ENCODE measurements at regions not wholly inside any gene's neighbourhood (a gene's known extent, or its start where the extent isn't known, plus 50 kb on each side); places are given as distances from the start of the nearest gene placed in this dataset.

DNA sequence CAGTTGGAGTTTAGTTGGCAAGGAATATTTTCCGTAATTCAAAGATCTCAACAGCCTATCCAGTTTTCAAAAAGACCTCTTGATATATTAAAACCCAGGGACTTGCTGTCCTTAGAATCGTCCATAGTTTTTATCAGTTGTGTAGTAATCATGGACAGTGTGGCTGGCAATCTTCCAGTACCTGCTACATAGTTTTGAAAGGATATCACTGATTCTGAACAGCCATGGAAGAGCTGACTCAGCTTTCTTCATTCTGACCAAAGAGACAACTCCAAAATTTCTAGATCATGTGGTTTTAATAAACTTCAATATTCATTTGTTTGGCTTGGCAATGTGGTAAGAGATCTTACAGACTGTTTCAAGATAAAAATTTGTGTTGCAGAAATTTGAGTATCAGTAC lies 616.7 kb downstream of the TDRD15 start:
- POLR2A ChIA-PET = no interaction called here
- TF ChIP-seq RCOR1 (IDR thresholded peaks at IDR 0.05; ENCODE audit: low read depth, low read length) (no peak), MAFK (IDR thresholded peaks at IDR 0.05; ENCODE audit: partially characterized antibody) (peak; percentile 87)
- Histone ChIP-seq H3K4me3 (no peak overlapping the region), H3K9me3 (peaks cover 10% of the 10 kb centered on the region; the same call in 1 of the 3 replicates), H3K4me2 (no peak overlapping the region), H3K27ac (no peak overlapping the region), H3K4me1 (no peaks in the 10 kb centered on the region)
- DNase-seq (ENCODE audit: low read depth in 1 of 2, low spot score in 1 of 2) (no peak), ATAC-seq (no peak), FAIRE-seq (no peak)
- WGBS (ENCODE audit: missing lambda C conversion rate) = 10% methylated on average over 2 of the region's 2 CpGs
- CTCF ChIA-PET = interaction anchor here (0.8 to 1.2 kb wide), 2 partner anchors 9 to 13 kb away, joined by 3 read pairs; no protein-coding TSS in a partner anchor

DNA sequence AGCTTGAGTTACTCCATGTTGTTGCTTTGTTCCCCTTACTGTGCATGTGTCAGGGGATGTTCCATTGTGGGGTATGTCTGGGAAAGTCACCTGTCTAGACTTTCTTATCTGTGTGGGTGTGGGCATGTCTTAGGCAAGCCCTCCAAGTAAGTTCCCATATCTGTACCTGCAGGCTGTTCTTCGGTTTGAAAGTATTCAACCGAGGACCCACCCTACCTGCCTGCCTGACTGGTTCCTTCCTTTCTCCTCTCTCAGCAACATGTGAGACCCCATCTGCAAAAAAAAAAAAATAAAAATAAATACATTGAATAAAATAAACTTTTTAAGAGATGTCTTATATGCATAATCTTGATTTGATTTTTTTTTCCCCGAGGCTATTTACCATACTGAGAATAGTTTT lies 622.7 kb downstream of the TDRD15 start:
- FAIRE-seq = no peak
- no peak for DNase-seq (ENCODE audit: low read depth in 1 of 2, low spot score in 1 of 2)
- H3K4me2 ChIP-seq = no peak overlapping the region
- TF ChIP-seq, protein P1, sequence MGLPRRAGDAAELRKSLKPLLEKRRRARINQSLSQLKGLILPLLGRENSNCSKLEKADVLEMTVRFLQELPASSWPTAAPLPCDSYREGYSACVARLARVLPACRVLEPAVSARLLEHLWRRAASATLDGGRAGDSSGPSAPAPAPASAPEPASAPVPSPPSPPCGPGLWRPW (IDR thresholded peaks at IDR 0.05) = no peak
- peak; percentile 91 for TF ChIP-seq ZFP36 (IDR thresholded peaks at IDR 0.05; ENCODE audit: borderline replicate concordance, partially characterized antibody)
- no peak for TF ChIP-seq BHLHE40 (IDR thresholded peaks at IDR 0.05; ENCODE audit: low read depth, low read length)
- no peak for TF ChIP-seq HOXA7 (CRISPR knock-in tag; IDR thresholded peaks at IDR 0.05)
- no peak for ATAC-seq
- ChIA-PET CTCF (no interaction called here), POLR2A (no interaction called here)
- no peak overlapping the region for H3K4me3 ChIP-seq
- WGBS (ENCODE audit: missing lambda C conversion rate) = under 1% methylated on average over 3 of the region's 3 CpGs
- H3K4me1 ChIP-seq = no peaks in the 10 kb centered on the region
- H3K9me3 ChIP-seq = peaks cover 24% of the 10 kb centered on the region
- H3K27ac ChIP-seq = no peak overlapping the region

DNA sequence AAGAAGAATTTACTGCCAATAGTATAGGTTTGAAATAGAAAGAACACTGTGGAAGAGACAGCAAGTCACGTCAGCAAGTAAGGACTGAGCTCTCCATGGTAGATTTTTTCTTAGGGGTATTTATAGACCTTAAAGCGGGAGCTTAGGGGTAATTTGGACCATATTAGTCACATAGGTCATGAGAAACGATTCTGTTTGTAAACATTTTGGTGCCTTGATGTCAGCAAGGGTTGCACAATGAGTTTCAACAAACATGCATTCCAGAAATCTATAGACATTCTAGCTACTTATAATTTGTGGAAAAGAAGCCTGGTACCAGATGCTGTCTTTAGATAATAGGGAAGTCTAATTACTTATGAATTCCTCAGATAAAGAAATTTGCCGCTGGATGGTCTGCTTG lies 624.7 kb downstream of the TDRD15 start:
- H3K4me2 ChIP-seq = no peak overlapping the region
- H3K27ac ChIP-seq = no peak overlapping the region
- TF ChIP-seq, protein P2, sequence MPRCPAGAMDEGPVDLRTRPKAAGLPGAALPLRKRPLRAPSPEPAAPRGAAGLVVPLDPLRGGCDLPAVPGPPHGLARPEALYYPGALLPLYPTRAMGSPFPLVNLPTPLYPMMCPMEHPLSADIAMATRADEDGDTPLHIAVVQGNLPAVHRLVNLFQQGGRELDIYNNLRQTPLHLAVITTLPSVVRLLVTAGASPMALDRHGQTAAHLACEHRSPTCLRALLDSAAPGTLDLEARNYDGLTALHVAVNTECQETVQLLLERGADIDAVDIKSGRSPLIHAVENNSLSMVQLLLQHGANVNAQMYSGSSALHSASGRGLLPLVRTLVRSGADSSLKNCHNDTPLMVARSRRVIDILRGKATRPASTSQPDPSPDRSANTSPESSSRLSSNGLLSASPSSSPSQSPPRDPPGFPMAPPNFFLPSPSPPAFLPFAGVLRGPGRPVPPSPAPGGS (IDR thresholded peaks at IDR 0.05) = no peak
- TF ChIP-seq FOSL2 (IDR thresholded peaks at IDR 0.05) = no peak
- TF ChIP-seq FOSL2 (CRISPR knock-in tag; IDR thresholded peaks at IDR 0.05) = no peak
- no peak for TF ChIP-seq FOSB (CRISPR knock-in tag; IDR thresholded peaks at IDR 0.05)
- 0% methylated on average over 4 of the region's 4 CpGs for WGBS (ENCODE audit: missing lambda C conversion rate)
- peaks cover 22% of the 10 kb centered on the region for H3K9me3 ChIP-seq
- POLR2A ChIA-PET = no interaction called here
- ATAC-seq (no peak), FAIRE-seq (no peak), DNase-seq (ENCODE audit: low read depth in 1 of 2, low spot score in 1 of 2) (no peak)
- CTCF ChIA-PET = no interaction called here
- H3K4me3 ChIP-seq = no peak overlapping the region
- no peaks in the 10 kb centered on the region for H3K4me1 ChIP-seq

DNA sequence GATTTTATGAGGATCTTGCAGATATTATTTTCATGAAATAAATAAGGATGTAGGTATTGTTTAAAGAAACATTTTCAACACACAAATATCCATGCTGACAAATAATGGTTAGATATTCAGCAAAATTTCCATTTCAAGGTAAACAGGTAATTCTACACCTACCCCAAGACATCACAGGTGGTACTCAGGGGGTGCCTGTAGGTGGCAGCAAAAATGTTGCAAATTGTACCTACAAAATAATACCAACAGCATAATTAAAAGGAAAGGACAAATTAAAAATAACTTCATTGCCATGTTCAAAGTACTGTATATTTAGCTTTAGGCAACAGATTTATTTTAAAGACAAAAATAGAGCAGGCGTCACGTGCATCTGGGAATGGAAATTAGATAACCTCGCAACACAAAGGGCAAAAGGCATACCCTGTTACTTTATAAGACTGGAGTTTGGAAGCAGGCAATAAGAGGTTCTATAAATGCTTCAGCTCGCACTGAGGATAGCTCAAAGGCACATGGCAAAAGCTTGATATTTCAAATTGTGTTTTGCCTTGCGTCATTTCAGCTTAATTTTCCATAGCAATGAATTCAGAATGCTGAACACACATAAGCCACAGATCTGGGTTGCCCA lies 630.5 kb downstream of the TDRD15 start:
- H3K4me1 ChIP-seq = no peaks in the 10 kb centered on the region
- no peak overlapping the region for H3K27ac ChIP-seq
- WGBS (ENCODE audit: missing lambda C conversion rate) = 12% methylated on average over 5 of the region's 5 CpGs
- peaks cover 3% of the 10 kb centered on the region; the same call in 2 of the 3 replicates for H3K9me3 ChIP-seq
- ATAC-seq = no peak
- FAIRE-seq = no peak
- POLR2A ChIA-PET = no interaction called here
- TF ChIP-seq HEYL (CRISPR knock-in tag; IDR thresholded peaks at IDR 0.05) (no peak), ESRRA (IDR thresholded peaks at IDR 0.05; ENCODE audit: borderline replicate concordance, low read length) (no peak), RAD21 (conservative IDR thresholded peaks at IDR 0.05 in 1 of 2, IDR thresholded peaks at IDR 0.05 in 1 of 2) (peak in 1 of 2 experiments; percentile 5; a peak in 1 of 5 replicates), ZSCAN20 (CRISPR knock-in tag; IDR thresholded peaks at IDR 0.05) (no peak), NR3C1 (IDR thresholded peaks at IDR 0.05) (no peak), RFX5 (IDR thresholded peaks at IDR 0.05) (no peak)
- TF ChIP-seq, protein P3, sequence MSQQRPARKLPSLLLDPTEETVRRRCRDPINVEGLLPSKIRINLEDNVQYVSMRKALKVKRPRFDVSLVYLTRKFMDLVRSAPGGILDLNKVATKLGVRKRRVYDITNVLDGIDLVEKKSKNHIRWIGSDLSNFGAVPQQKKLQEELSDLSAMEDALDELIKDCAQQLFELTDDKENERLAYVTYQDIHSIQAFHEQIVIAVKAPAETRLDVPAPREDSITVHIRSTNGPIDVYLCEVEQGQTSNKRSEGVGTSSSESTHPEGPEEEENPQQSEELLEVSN (IDR thresholded peaks at IDR 0.05; ENCODE audit: borderline replicate concordance, low read depth) = no peak
- DNase-seq (ENCODE audit: low read depth in 1 of 2, low spot score in 1 of 2) = no peak
- H3K4me2 ChIP-seq = no peak overlapping the region
- no peak overlapping the region for H3K4me3 ChIP-seq
- CTCF ChIA-PET = interaction anchor here (1.4 kb wide), 1 partner anchor 13 kb away, joined by 3 read pairs; no protein-coding TSS in a partner anchor
